Naive B cell (primary cell): ENCODE measurements at regions not wholly inside any gene's neighbourhood (a gene's known extent, or its start where the extent isn't known, plus 50 kb on each side); places are given as distances from the start of the nearest gene placed in this dataset.
"Not testable (repeated sequence)": the region's sequence is repeated elsewhere in the genome, so short reads cannot be mapped to it uniquely, and the experiment has no call there.

Experiments used
- ATAC-seq, 2 donors: fragments of 150-1000 bp; cut with Tn5 transposase; 2 replicates each; pipeline ENCODE4 v1.10.0; 2021; ENCODE audit warnings: low read depth in 2 of 2, mild to moderate bottlenecking in 2 of 2, moderate library complexity in 2 of 2
- DNase-seq: peaks from one replicate; pipeline ENCODE4 v3.0.0; 2022
- H3K27ac Mint-ChIP-seq, 6 donors: one replicate each; pipeline ENCODE4 v1.8.0; 2020 to 2022; ENCODE audit warnings: mild to moderate bottlenecking in 6 of 6, mixed read lengths in 6 of 6, moderate library complexity in 5 of 6, inconsistent platforms in 2 of 6
- H3K27me3 Mint-ChIP-seq, 3 donors: one replicate each; pipeline ENCODE4 v1.8.0; 2021 to 2022; ENCODE audit warnings: mixed read lengths in 3 of 3, mild to moderate bottlenecking in 1 of 3
- H3K36me3 Mint-ChIP-seq, 2 donors: one replicate each; pipeline ENCODE4 v1.8.0; 2020 to 2022; ENCODE audit warnings: mixed read lengths in 2 of 2, inconsistent platforms in 1 of 2, mild to moderate bottlenecking in 1 of 2
- H3K4me1 Mint-ChIP-seq, 3 donors: one replicate each; pipeline ENCODE4 v1.8.0; 2020 to 2022; ENCODE audit warnings: mixed read lengths in 3 of 3, inconsistent platforms in 1 of 3, mild to moderate bottlenecking in 1 of 3, moderate library complexity in 1 of 3
- H3K4me3 Mint-ChIP-seq, 8 donors: one replicate each; pipeline ENCODE4 v1.8.0; 2020 to 2022; ENCODE audit warnings: mild to moderate bottlenecking in 8 of 8, mixed read lengths in 8 of 8, moderate library complexity in 8 of 8, inconsistent platforms in 2 of 8
- H3K9me3 Mint-ChIP-seq, 7 donors: one replicate each; pipeline ENCODE4 v1.8.0; 2020 to 2022; ENCODE audit warnings: mixed read lengths in 7 of 7, mild to moderate bottlenecking in 5 of 7, inconsistent platforms in 2 of 7, moderate library complexity in 1 of 7

GRCh38 chr20:26260925-26261324, 564.3 kb upstream of the ZNF337 start:
- not testable (repeated sequence) for H3K4me3 Mint-ChIP-seq, H3K27me3 Mint-ChIP-seq, DNase-seq, H3K27ac Mint-ChIP-seq, H3K36me3 Mint-ChIP-seq, H3K4me1 Mint-ChIP-seq, ATAC-seq
- peaks cover 4 to 42% (median 7%) of the 10 kb centered on the region in 7 donors for H3K9me3 Mint-ChIP-seq

GRCh38 chr20:26252311-26252975, 555.8 kb upstream of the ZNF337 start:
- not testable (repeated sequence) for DNase-seq, ATAC-seq, H3K27ac Mint-ChIP-seq, H3K4me1 Mint-ChIP-seq, H3K27me3 Mint-ChIP-seq, H3K4me3 Mint-ChIP-seq, H3K36me3 Mint-ChIP-seq
- H3K9me3 Mint-ChIP-seq = peaks cover 4 to 12% (median 6%) of the 10 kb centered on the region in 7 donors

- DNase-seq, H3K4me3 Mint-ChIP-seq, H3K4me1 Mint-ChIP-seq, H3K27ac Mint-ChIP-seq, H3K36me3 Mint-ChIP-seq, H3K27me3 Mint-ChIP-seq, ATAC-seq: not testable (repeated sequence)
- H3K9me3 Mint-ChIP-seq = peaks cover 4 to 12% (median 8%) of the 10 kb centered on the region in 7 donors
Measured at GRCh38 chr20:26251376-26251775, 554.7 kb upstream of the ZNF337 start.

GRCh38 chr20:26250249-26251114, 553.8 kb upstream of the ZNF337 start:
- ATAC-seq, DNase-seq, H3K4me3 Mint-ChIP-seq, H3K27me3 Mint-ChIP-seq, H3K27ac Mint-ChIP-seq, H3K36me3 Mint-ChIP-seq, H3K4me1 Mint-ChIP-seq: not testable (repeated sequence)
- peaks cover 4 to 10% (median 7%) of the 10 kb centered on the region in 7 donors for H3K9me3 Mint-ChIP-seq

GRCh38 chr20:26243731-26244130, 547.1 kb upstream of the ZNF337 start:
- Mint-ChIP-seq H3K9me3 (peaks cover 6 to 24% (median 13%) of the 10 kb centered on the region in 7 donors), H3K4me1 (no peaks in the 10 kb centered on the region), H3K36me3 (no peaks in the 10 kb centered on the region), H3K27ac (no peak overlapping the region), H3K4me3 (no peak overlapping the region), H3K27me3 (no peaks in the 10 kb centered on the region)
- DNase-seq = no peak
- ATAC-seq = no peak

GRCh38 chr20:26220609-26221008, 524.0 kb upstream of the ZNF337 start:
- H3K27me3 Mint-ChIP-seq, H3K27ac Mint-ChIP-seq, H3K4me3 Mint-ChIP-seq: not testable (repeated sequence)

GRCh38 chr20:26219546-26219945, 522.9 kb upstream of the ZNF337 start:
- not testable (repeated sequence) for H3K27me3 Mint-ChIP-seq, H3K4me1 Mint-ChIP-seq, ATAC-seq, H3K36me3 Mint-ChIP-seq, H3K27ac Mint-ChIP-seq, DNase-seq, H3K4me3 Mint-ChIP-seq, H3K9me3 Mint-ChIP-seq

More at GRCh38 chr20:26220609-26221008, 524.0 kb upstream of the ZNF337 start:
- not testable (repeated sequence) for H3K36me3 Mint-ChIP-seq, H3K9me3 Mint-ChIP-seq, ATAC-seq, DNase-seq, H3K4me1 Mint-ChIP-seq

- no peak for ATAC-seq
- no peak overlapping the region for H3K4me3 Mint-ChIP-seq
- no peak for DNase-seq
- H3K9me3 Mint-ChIP-seq = peaks cover 0 to 9% (median 3%) of the 10 kb centered on the region in 7 donors
- no peaks in the 10 kb centered on the region for H3K36me3 Mint-ChIP-seq
- H3K27me3 Mint-ChIP-seq = no peaks in the 10 kb centered on the region
- H3K27ac Mint-ChIP-seq = no peak overlapping the region
- H3K4me1 Mint-ChIP-seq = no peaks in the 10 kb centered on the region
Measured at GRCh38 chr20:26218301-26218700, 521.6 kb upstream of the ZNF337 start.

GRCh38 chr20:26216025-26216424, 519.4 kb upstream of the ZNF337 start:
- Mint-ChIP-seq H3K9me3 (peaks cover 0 to 7% (median under 1%) of the 10 kb centered on the region in 7 donors), H3K27ac (no peak overlapping the region), H3K36me3 (no peaks in the 10 kb centered on the region), H3K27me3 (peaks cover 0 to 9% (median 0%) of the 10 kb centered on the region in 3 donors), H3K4me1 (no peaks in the 10 kb centered on the region), H3K4me3 (no peak overlapping the region)
- no peak for ATAC-seq
- no peak for DNase-seq

GRCh38 chr20:26214991-26215390, 518.3 kb upstream of the ZNF337 start:
- H3K4me1 Mint-ChIP-seq = no peaks in the 10 kb centered on the region
- no peak overlapping the region for H3K4me3 Mint-ChIP-seq
- peaks cover 0 to 5% (median under 1%) of the 10 kb centered on the region in 7 donors for H3K9me3 Mint-ChIP-seq
- peaks cover 5 to 14% (median 5%) of the 10 kb centered on the region in 3 donors for H3K27me3 Mint-ChIP-seq
- no peak overlapping the region for H3K27ac Mint-ChIP-seq
- DNase-seq (no peak), ATAC-seq (no peak)
- H3K36me3 Mint-ChIP-seq = no peaks in the 10 kb centered on the region

GRCh38 chr20:26209171-26209941, 512.7 kb upstream of the ZNF337 start:
- Mint-ChIP-seq H3K27ac (no peak overlapping the region), H3K4me3 (no peak overlapping the region), H3K9me3 (peaks cover 0 to 15% (median 6%) of the 10 kb centered on the region in 7 donors), H3K4me1 (peaks cover 0 to 5% (median 0%) of the 10 kb centered on the region in 3 donors), H3K36me3 (no peaks in the 10 kb centered on the region), H3K27me3 (peaks cover 25 to 29% (median 29%) of the 10 kb centered on the region in 3 donors)
- ATAC-seq (no peak), DNase-seq (no peak)

GRCh38 chr20:26208296-26209091, 511.8 kb upstream of the ZNF337 start:
- Mint-ChIP-seq H3K27ac (no peak overlapping the region), H3K4me1 (peaks cover 0 to 5% (median 0%) of the 10 kb centered on the region in 3 donors), H3K27me3 (peaks cover 25 to 29% (median 29%) of the 10 kb centered on the region in 3 donors), H3K9me3 (peaks cover 0 to 15% (median 7%) of the 10 kb centered on the region in 7 donors), H3K4me3 (no peak overlapping the region), H3K36me3 (no peaks in the 10 kb centered on the region)
- ATAC-seq (no peak), DNase-seq (no peak)

GRCh38 chr20:26207967-26208295, 511.3 kb upstream of the ZNF337 start:
- peaks cover 25 to 29% (median 29%) of the 10 kb centered on the region in 3 donors for H3K27me3 Mint-ChIP-seq
- H3K9me3 Mint-ChIP-seq = peaks cover 0 to 20% (median 12%) of the 10 kb centered on the region in 7 donors
- DNase-seq, H3K36me3 Mint-ChIP-seq, H3K4me1 Mint-ChIP-seq, H3K27ac Mint-ChIP-seq, ATAC-seq: not testable (repeated sequence)
- H3K4me3 Mint-ChIP-seq = peak overlapping the region in 2 of 8 donors; percentile 7 to 10
